ENCODE measurements at regions not wholly inside any gene's neighbourhood (a gene's known extent, or its start where the extent isn't known, plus 50 kb on each side); places are given as distances from the start of the nearest gene placed in this dataset.
"Not testable (repeated sequence)": the region's sequence is repeated elsewhere in the genome, so short reads cannot be mapped to it uniquely, and the experiment has no call there.

- no peak for DNase-seq
Measured at GRCh38 chr4:155590796-155591585, 75.7 kb upstream of the GUCY1A1 start.

- DNase-seq: no peak
Measured at GRCh38 chr4:155588437-155588836, 78.2 kb upstream of the GUCY1A1 start.

- DNase-seq: no peak
Measured at GRCh38 chr4:155587766-155588165, 78.9 kb upstream of the GUCY1A1 start.

- peak; percentile 10 for DNase-seq
Measured at GRCh38 chr4:155582971-155583437, 83.6 kb upstream of the GUCY1A1 start.

- DNase-seq: no peak
Measured at GRCh38 chr4:155582041-155582440, 84.6 kb upstream of the GUCY1A1 start.

- DNase-seq: no peak
Measured at GRCh38 chr4:155578726-155579370, 87.8 kb upstream of the GUCY1A1 start.

- DNase-seq: no peak
Measured at GRCh38 chr4:155578219-155578618, 88.4 kb upstream of the GUCY1A1 start.

- not testable (repeated sequence) for DNase-seq
Measured at GRCh38 chr4:155574329-155574728, 92.3 kb upstream of the GUCY1A1 start.

- DNase-seq: no peak
Measured at GRCh38 chr4:155573126-155573525, 93.5 kb upstream of the GUCY1A1 start.

GRCh38 chr4:155572106-155572703 is 94.4 kb upstream of the GUCY1A1 start:
- no peak for DNase-seq

GRCh38 chr4:155571184-155571944 is 95.3 kb upstream of the GUCY1A1 start:
- DNase-seq: no peak

GRCh38 chr4:155570661-155571060 is 96.0 kb upstream of the GUCY1A1 start:
- DNase-seq: no peak

- no peak for DNase-seq
Measured at GRCh38 chr4:155569960-155570515, 96.6 kb upstream of the GUCY1A1 start.

GRCh38 chr4:155569471-155569870 is 97.2 kb upstream of the GUCY1A1 start:
- no peak for DNase-seq

GRCh38 chr4:155568641-155569220 is 97.9 kb upstream of the GUCY1A1 start:
- DNase-seq: no peak

- DNase-seq: no peak
Measured at GRCh38 chr4:155566354-155566753, 100.3 kb upstream of the GUCY1A1 start.

GRCh38 chr4:155565776-155566175 is 100.9 kb upstream of the GUCY1A1 start:
- no peak for DNase-seq

GRCh38 chr4:155565330-155565729 is 101.3 kb upstream of the GUCY1A1 start:
- no peak for DNase-seq

GRCh38 chr4:155564880-155565279 is 101.8 kb upstream of the GUCY1A1 start:
- DNase-seq: no peak

- no peak for DNase-seq
Measured at GRCh38 chr4:155564086-155564485, 102.6 kb upstream of the GUCY1A1 start.

- no peak for DNase-seq
Measured at GRCh38 chr4:155559915-155560314, 106.7 kb upstream of the GUCY1A1 start.

GRCh38 chr4:155552180-155552579 is 114.5 kb upstream of the GUCY1A1 start:
- no peak for DNase-seq

GRCh38 chr4:155548173-155548572 is 118.5 kb upstream of the GUCY1A1 start:
- DNase-seq: no peak

All from NCI-H69 (cell line).